Stimulated activated CD4-positive, alpha-beta T cell treated with anti-CD3 and anti-CD28 coated beads, Interleukin-15, amount 100 ng/mL, for 24 hours (primary cell): ENCODE measurements at regions not wholly inside any gene's neighbourhood (a gene's known extent, or its start where the extent isn't known, plus 50 kb on each side); places are given as distances from the start of the nearest gene placed in this dataset.
"Not testable (repeated sequence)": the region's sequence is repeated elsewhere in the genome, so short reads cannot be mapped to it uniquely, and the experiment has no call there.

ENCODE experiments used
- DNase-seq: peaks from one replicate; pipeline ENCODE4 v3.0.0-alpha.2; 2020

- no peak for DNase-seq
Measured at GRCh38 chr16:35102780-35103403, 1643.5 kb downstream of the TP53TG3F start.

GRCh38 chr16:35111772-35112171 lies 1652.4 kb downstream of the TP53TG3F start:
- not testable (repeated sequence) for DNase-seq

- DNase-seq: no peak
Measured at GRCh38 chr16:35131429-35131828, 1672.0 kb downstream of the TP53TG3F start.

- DNase-seq: no peak
Measured at GRCh38 chr16:35134471-35134870, 1675.1 kb downstream of the TP53TG3F start.

GRCh38 chr16:35140293-35140986 lies 1681.0 kb downstream of the TP53TG3F start:
- no peak for DNase-seq

GRCh38 chr16:35141303-35141702 lies 1681.9 kb downstream of the TP53TG3F start:
- DNase-seq: no peak

GRCh38 chr16:35142147-35142808 lies 1682.9 kb downstream of the TP53TG3F start:
- DNase-seq: no peak

- DNase-seq: no peak
Measured at GRCh38 chr16:35142809-35143192, 1683.4 kb downstream of the TP53TG3F start.

GRCh38 chr16:35144212-35144932 lies 1685.0 kb downstream of the TP53TG3F start:
- no peak for DNase-seq

GRCh38 chr16:35146031-35146710 lies 1686.8 kb downstream of the TP53TG3F start:
- no peak for DNase-seq

GRCh38 chr16:35146723-35147458 lies 1687.5 kb downstream of the TP53TG3F start:
- no peak for DNase-seq

GRCh38 chr16:35147556-35148504 lies 1688.4 kb downstream of the TP53TG3F start:
- DNase-seq: no peak

- no peak for DNase-seq
Measured at GRCh38 chr16:35148748-35149147, 1689.3 kb downstream of the TP53TG3F start.

GRCh38 chr16:35149550-35149949 lies 1690.1 kb downstream of the TP53TG3F start:
- DNase-seq: no peak

- no peak for DNase-seq
Measured at GRCh38 chr16:35150805-35151312, 1691.4 kb downstream of the TP53TG3F start.

- no peak for DNase-seq
Measured at GRCh38 chr16:35152067-35152627, 1692.7 kb downstream of the TP53TG3F start.

- no peak for DNase-seq
Measured at GRCh38 chr16:35154627-35155026, 1695.2 kb downstream of the TP53TG3F start.

GRCh38 chr16:35157549-35157948 lies 1698.1 kb downstream of the TP53TG3F start:
- DNase-seq: not testable (repeated sequence)

GRCh38 chr16:35169324-35169723 lies 1709.9 kb downstream of the TP53TG3F start:
- DNase-seq: not testable (repeated sequence)

GRCh38 chr16:35170061-35170460 lies 1710.6 kb downstream of the TP53TG3F start:
- DNase-seq: not testable (repeated sequence)
